H9 (cell line): ENCODE measurements at regions not wholly inside any gene's neighbourhood (a gene's known extent, or its start where the extent isn't known, plus 50 kb on each side); places are given as distances from the start of the nearest gene placed in this dataset.

ENCODE experiments used
- DNase-seq: peaks from one replicate; pipeline ENCODE4 v3.0.0-alpha.2; 2017
- H2AFZ ChIP-seq: one replicate; pipeline ENCODE4 v1.6.1; 2013; ENCODE audit warnings: mild to moderate bottlenecking, low read length, control low read depth, moderate library complexity
- H2AK5ac ChIP-seq: 2 replicates; pipeline ENCODE4 v1.6.1; 2013; ENCODE audit warnings: low read length, control low read depth, mixed read lengths; ENCODE audit not compliant: insufficient read length
- H2BK120ac ChIP-seq: one replicate; pipeline ENCODE4 v1.6.1; 2013; ENCODE audit warnings: low read depth, mild to moderate bottlenecking, low read length, control low read depth, inconsistent platforms; ENCODE audit not compliant: poor library complexity, severe bottlenecking
- H2BK12ac ChIP-seq: 2 replicates; pipeline ENCODE4 v1.6.1; 2013; ENCODE audit warnings: low read length, control low read depth, mixed read lengths, low read depth; ENCODE audit not compliant: insufficient read length
- H2BK15ac ChIP-seq: 2 replicates; pipeline ENCODE4 v1.6.1; 2013; ENCODE audit warnings: low read depth, low read length, control low read depth
- H2BK20ac ChIP-seq: one replicate; pipeline ENCODE4 v1.6.1; 2013; ENCODE audit warnings: low read depth, mild to moderate bottlenecking, low read length, control low read depth, inconsistent platforms; ENCODE audit not compliant: poor library complexity, severe bottlenecking
- H2BK5ac ChIP-seq: 2 replicates; pipeline ENCODE4 v1.6.1; 2013; ENCODE audit warnings: low read length, control low read depth, mixed read lengths; ENCODE audit not compliant: insufficient read length
- H3K14ac ChIP-seq: 2 replicates; pipeline ENCODE4 v1.6.1; 2013; ENCODE audit warnings: low read length, control low read depth; ENCODE audit not compliant: insufficient read depth
- H3K18ac ChIP-seq: 2 replicates; pipeline ENCODE4 v1.6.1; 2013; ENCODE audit warnings: low read depth, mild to moderate bottlenecking, mixed read lengths, low read length, control low read depth; ENCODE audit not compliant: insufficient read length
- H3K23ac ChIP-seq: 2 replicates; pipeline ENCODE4 v1.6.1; 2013; ENCODE audit warnings: low read length, control low read depth, mixed read lengths, low read depth; ENCODE audit not compliant: insufficient read length
- H3K23me2 ChIP-seq: 2 replicates; pipeline ENCODE4 v1.6.1; 2013; ENCODE audit warnings: low read depth, mild to moderate bottlenecking, mixed read lengths, low read length, control low read depth; ENCODE audit not compliant: insufficient read length, poor library complexity, severe bottlenecking
- H3K27ac ChIP-seq: 2 replicates; pipeline ENCODE4 v1.5.1; 2013; ENCODE audit warnings: low read length, control low read depth, mixed read lengths, low read depth; ENCODE audit not compliant: insufficient read length
- H3K27me3 ChIP-seq: 2 replicates; pipeline ENCODE4 v1.6.1; 2013; ENCODE audit warnings: low read length, control low read depth, inconsistent platforms; ENCODE audit not compliant: insufficient read depth
- H3K4ac ChIP-seq: 2 replicates; pipeline ENCODE4 v1.6.1; 2013; ENCODE audit warnings: low read depth, mild to moderate bottlenecking, control low read depth, inconsistent platforms, low read length, moderate library complexity
- H3K4me1 ChIP-seq: 2 replicates; pipeline ENCODE4 v1.6.1; 2013; ENCODE audit warnings: low read length, control low read depth, inconsistent platforms; ENCODE audit not compliant: insufficient read depth
- H3K4me2 ChIP-seq: 2 replicates; pipeline ENCODE4 v1.6.1; 2013; ENCODE audit warnings: low read length, control low read depth, mixed read lengths; ENCODE audit not compliant: insufficient read length, insufficient read depth
- H3K56ac ChIP-seq: 2 replicates; pipeline ENCODE4 v1.6.1; 2013; ENCODE audit warnings: low read depth, mild to moderate bottlenecking, mixed read lengths, low read length, control low read depth; ENCODE audit not compliant: insufficient read length
- H3K79me1 ChIP-seq: 2 replicates; pipeline ENCODE4 v1.6.1; 2013; ENCODE audit warnings: low read depth, mild to moderate bottlenecking, moderate library complexity, low read length, control low read depth, inconsistent platforms; ENCODE audit not compliant: insufficient read depth, poor library complexity, severe bottlenecking
- H3K79me2 ChIP-seq: 2 replicates; pipeline ENCODE4 v1.6.1; 2013; ENCODE audit warnings: low read length, control low read depth, inconsistent platforms; ENCODE audit not compliant: insufficient read depth
- H3K9ac ChIP-seq: 2 replicates; pipeline ENCODE4 v1.6.1; 2013; ENCODE audit warnings: low read length, control low read depth, mixed read lengths; ENCODE audit not compliant: insufficient read length; ENCODE audit errors: extremely low read depth
- H3K9me3 ChIP-seq: one replicate; pipeline ENCODE4 v1.6.1; 2013; ENCODE audit warnings: low read depth, low read length, inconsistent platforms; ENCODE audit not compliant: control insufficient read depth
- H3T11ph ChIP-seq: one replicate; pipeline ENCODE4 v1.6.1; 2013; ENCODE audit warnings: mild to moderate bottlenecking, low read length, control low read depth, inconsistent platforms
- H4K20me1 ChIP-seq: one replicate; pipeline ENCODE4 v1.6.1; 2013; ENCODE audit not compliant: control insufficient read depth, insufficient read length, insufficient read depth
- H4K5ac ChIP-seq: 2 replicates; pipeline ENCODE4 v1.6.1; 2013; ENCODE audit warnings: low read depth, mild to moderate bottlenecking, mixed read lengths, low read length, control low read depth; ENCODE audit not compliant: insufficient read length
- H4K8ac ChIP-seq: replicated peaks from 2 replicates; pipeline ENCODE4 v1.6.1; 2013; ENCODE audit warnings: low read length, control low read depth, mixed read lengths, low read depth; ENCODE audit not compliant: insufficient read length
- H4K91ac ChIP-seq: 2 replicates; pipeline ENCODE4 v1.6.1; 2013; ENCODE audit warnings: low read depth, mild to moderate bottlenecking, moderate library complexity, mixed read lengths, low read length, control low read depth; ENCODE audit not compliant: insufficient read length
- H3K27ac Mint-ChIP-seq, 3 experiments: 2 replicates in 2 of 3; 3 replicates in 1 of 3; pipeline ENCODE4 v1.8.0; 2020 to 2021; ENCODE audit warnings: mixed read lengths in 3 of 3, mild to moderate bottlenecking in 1 of 3, moderate library complexity in 1 of 3
- H3K27me3 Mint-ChIP-seq: 2 replicates; pipeline ENCODE4 v1.8.0; 2021; ENCODE audit warnings: low read depth, mild to moderate bottlenecking, moderate library complexity, mixed read lengths
- H3K36me3 Mint-ChIP-seq, 3 experiments: 2 replicates in 2 of 3; 3 replicates in 1 of 3; pipeline ENCODE4 v1.8.0; 2020 to 2021; ENCODE audit warnings: low read depth in 3 of 3, mixed read lengths in 3 of 3; ENCODE audit not compliant: insufficient read depth in 1 of 3
- H3K4me1 Mint-ChIP-seq, 2 experiments: 2 replicates each; pipeline ENCODE4 v1.8.0; 2020; ENCODE audit warnings: mixed read lengths in 2 of 2
- H3K4me3 Mint-ChIP-seq, 2 experiments: 2 replicates in 1 of 2; 3 replicates in 1 of 2; pipeline ENCODE4 v1.8.0; 2020 to 2021; ENCODE audit warnings: mild to moderate bottlenecking in 2 of 2, mixed read lengths in 2 of 2, moderate library complexity in 1 of 2
- H3K9me3 Mint-ChIP-seq, 2 experiments: 2 replicates in 1 of 2; 3 replicates in 1 of 2; pipeline ENCODE4 v1.8.0; 2020; ENCODE audit warnings: mild to moderate bottlenecking in 2 of 2, mixed read lengths in 2 of 2, moderate library complexity in 1 of 2
- CTCF ChIP-seq: fragments of 200-600 bp; sonication (generic); conservative IDR thresholded peaks from 3 replicates; pipeline ENCODE4 v1.8.0; 2021; ENCODE audit warnings: antibody characterized with exemption, mild to moderate bottlenecking
- WGBS: extraction: QIAGEN DNeasy Blood & Tissue Kit; methylation state at CpG from one replicate; pipeline ENCODE4 v1.1.7; 2013; ENCODE audit warnings: missing lambda C conversion rate, low lambda C conversion rate, mixed read lengths; ENCODE audit not compliant: insufficient read length; ENCODE audit errors: extremely low coverage; 5-methylcytosine and 5-hydroxymethylcytosine counted together

DNA sequence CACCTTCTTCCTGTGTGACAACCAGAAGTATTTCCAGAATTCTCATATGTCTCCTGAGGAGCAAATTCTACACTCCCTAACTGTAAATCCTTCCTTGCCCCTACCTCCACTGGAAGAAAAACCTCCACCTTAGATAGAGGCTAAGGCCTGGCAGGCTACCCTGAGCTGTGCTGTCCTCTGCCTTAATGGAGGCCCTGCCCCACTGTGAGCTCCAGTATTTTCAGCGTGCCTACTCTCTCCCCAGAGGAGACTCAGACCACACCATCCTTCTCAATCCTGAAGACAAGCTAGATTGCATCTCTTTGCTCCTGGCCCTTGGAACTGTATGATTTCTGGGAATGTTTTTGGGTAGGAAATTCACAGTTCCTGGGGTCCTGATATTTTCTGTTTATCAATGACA, 110.0 kb upstream of the OBI1 start:
- Histone ChIP-seq H2BK120ac (no peak overlapping the region), H2BK5ac (no peak overlapping the region), H2BK15ac (no peak overlapping the region), H3K79me1 (no peaks in the 10 kb centered on the region), H3K14ac (no peak overlapping the region), H3K4ac (no peak overlapping the region), H3T11ph (no peak overlapping the region), H3K56ac (no peak overlapping the region), H3K9me3 (no peaks in the 10 kb centered on the region), H3K4me2 (no peak overlapping the region), H3K23ac (no peak overlapping the region), H4K91ac (no peak overlapping the region), H3K27ac (no peak overlapping the region), H4K20me1 (no peaks in the 10 kb centered on the region), H3K18ac (no peak overlapping the region), H3K9ac (no peak overlapping the region), H2BK20ac (no peak overlapping the region), H4K5ac (no peak overlapping the region), H2AFZ (no peak overlapping the region), H4K8ac (no peak overlapping the region), H2AK5ac (no peak overlapping the region), H2BK12ac (no peak overlapping the region), H3K79me2 (no peaks in the 10 kb centered on the region), H3K4me1 (no peaks in the 10 kb centered on the region), H3K23me2 (no peaks in the 10 kb centered on the region), H3K27me3 (no peaks in the 10 kb centered on the region)
- Mint-ChIP-seq H3K9me3 (no peaks in the 10 kb centered on the region), H3K27me3 (no peaks in the 10 kb centered on the region), H3K36me3 (no peaks in the 10 kb centered on the region), H3K4me3 (no peak overlapping the region), H3K27ac (no peak overlapping the region), H3K4me1 (peaks cover 5 to 16% of the 10 kb centered on the region in 2 experiments)
- no CpG with 5 or more reads among the region's 1 CpG for WGBS
- no peak for TF ChIP-seq CTCF
- no peak for DNase-seq
